HG03342 (cell line): ENCODE measurements at regions not wholly inside any gene's neighbourhood (a gene's known extent, or its start where the extent isn't known, plus 50 kb on each side); places are given as distances from the start of the nearest gene placed in this dataset.
"Not testable (repeated sequence)": the region's sequence is repeated elsewhere in the genome, so short reads cannot be mapped to it uniquely, and the experiment has no call there.

ENCODE experiments used
- ATAC-seq: cut with Tn5 transposase; IDR thresholded peaks from one replicate; pipeline ENCODE4 v1.9.1; 2021; ENCODE audit warnings: mild to moderate bottlenecking, moderate library complexity; ENCODE audit not compliant: unreplicated experiment

GRCh38 chr16:26705346-26705745 is 361.4 kb upstream of the C16orf82 start:
- no peak for ATAC-seq

GRCh38 chr16:26708428-26708827 is 358.3 kb upstream of the C16orf82 start:
- ATAC-seq, result no peak

DNA sequence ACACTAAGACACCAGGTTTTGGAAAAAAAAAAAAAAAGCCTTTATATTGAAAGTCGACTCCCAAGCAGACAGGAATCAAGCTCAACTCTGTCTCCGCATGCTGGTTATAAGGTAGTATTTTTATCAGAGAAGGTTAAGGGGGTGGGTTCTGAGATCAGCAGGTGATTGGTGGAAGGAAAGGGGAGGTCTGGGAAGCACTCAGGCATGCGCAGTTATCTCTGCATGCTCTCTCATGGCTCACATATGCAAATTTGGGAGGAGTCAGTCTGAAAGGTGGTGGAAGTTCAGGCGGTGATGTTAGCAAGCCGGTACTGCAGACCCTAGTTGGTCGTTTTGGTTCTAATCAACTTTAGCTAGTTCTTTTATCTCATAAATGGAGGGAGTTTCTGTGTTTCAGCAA is 357.6 kb upstream of the C16orf82 start:
- no peak for ATAC-seq

GRCh38 chr16:26709754-26710153 is 357.0 kb upstream of the C16orf82 start:
- no peak for ATAC-seq

DNA sequence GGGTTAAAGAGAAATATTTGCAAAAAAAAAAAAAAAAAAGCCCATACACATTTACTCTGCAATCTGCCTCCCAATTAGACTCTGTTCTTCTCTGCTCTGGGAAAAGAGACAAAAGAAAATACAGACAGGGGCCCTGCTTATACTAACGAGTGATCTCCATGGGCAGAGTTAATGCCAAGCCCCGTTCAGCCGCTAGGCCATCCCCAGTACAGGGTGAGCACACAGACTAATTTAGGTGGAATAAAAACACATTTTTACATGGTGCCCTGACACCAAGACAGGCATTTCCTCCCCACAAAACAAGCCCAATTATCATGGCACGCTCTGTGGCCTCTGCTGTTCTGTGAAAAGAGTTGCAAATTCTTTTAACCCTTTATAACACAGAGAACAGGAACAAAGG is 356.3 kb upstream of the C16orf82 start:
- ATAC-seq, result no peak

DNA sequence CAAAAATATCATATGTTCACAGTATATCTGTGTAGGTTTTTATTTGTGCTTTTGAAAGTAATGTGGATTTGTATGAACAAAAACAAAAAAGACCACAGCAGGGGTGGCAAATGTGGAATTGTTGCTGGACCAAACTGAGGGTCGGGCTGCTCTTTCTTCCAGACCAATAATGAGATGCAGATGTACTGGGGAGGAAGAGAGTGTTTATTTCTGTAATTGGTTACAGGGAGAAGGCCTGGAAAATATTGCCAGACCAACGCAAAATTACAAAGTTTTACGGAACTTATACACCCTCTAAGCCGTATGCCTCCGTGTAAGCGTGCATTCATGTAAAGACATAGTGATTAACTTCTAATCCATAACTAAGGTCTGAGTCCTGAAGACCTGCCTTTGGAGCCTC is 353.9 kb upstream of the C16orf82 start:
- no peak for ATAC-seq

DNA sequence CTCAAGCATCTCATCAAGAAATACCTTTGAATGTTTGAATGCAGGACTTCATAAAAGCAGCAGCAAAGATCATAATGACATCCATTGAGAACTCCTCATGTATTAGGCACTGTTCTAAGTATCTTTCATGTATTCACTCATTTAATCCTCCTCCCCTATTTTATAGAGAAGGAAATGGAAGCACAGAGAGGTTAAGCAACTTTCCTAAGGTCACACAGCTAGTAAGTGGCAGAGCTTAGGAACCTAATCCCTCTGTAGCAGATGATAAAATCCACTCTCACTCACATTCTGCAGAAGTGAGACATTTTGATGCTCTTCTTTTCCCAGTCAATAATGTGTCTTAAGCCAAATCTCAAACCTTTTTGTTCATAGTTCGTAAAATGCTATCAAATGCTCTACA is 350.8 kb upstream of the C16orf82 start:
- ATAC-seq, result no peak

DNA sequence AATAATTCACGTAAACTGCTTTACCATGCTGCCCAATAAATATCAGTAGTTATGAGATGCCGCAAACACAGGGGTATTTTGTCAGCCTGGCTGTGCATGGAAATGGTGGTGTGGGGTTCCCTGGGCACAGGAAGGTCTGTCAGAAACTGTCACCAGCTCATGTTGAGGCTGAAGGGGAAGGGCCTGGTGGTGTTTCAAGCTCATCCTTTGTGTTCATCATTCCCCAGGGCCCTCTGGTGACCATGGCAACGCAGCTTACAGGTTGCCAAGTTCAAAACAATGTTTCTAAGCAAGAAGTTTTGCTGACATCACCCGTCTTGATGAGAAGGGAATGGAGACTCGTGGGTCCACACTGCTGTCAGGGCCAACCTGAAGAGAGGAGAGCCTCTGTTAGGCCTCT is 348.9 kb upstream of the C16orf82 start:
- no peak for ATAC-seq

GRCh38 chr16:26721290-26721689 is 345.4 kb upstream of the C16orf82 start:
- no peak for ATAC-seq

DNA sequence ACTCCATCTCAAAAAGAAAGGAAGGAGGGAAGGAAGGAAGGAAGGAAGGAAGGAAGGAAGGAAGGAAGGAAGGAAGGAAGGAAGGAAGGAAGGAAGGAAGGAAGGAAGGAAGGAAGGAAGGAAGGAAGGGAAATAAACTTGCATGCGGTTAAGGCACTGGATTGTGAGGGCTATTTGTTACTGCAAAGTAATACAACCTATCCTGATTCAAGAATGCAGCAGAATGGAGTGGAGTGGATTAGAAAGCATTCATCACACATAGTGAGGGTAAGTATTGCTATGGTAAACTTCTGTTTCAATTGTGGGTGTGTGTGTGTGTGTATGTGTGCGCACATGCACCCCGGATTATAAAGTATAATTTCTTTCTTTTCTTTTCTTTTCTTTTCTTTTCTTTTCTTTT is 344.8 kb upstream of the C16orf82 start:
- not testable (repeated sequence) for ATAC-seq

DNA sequence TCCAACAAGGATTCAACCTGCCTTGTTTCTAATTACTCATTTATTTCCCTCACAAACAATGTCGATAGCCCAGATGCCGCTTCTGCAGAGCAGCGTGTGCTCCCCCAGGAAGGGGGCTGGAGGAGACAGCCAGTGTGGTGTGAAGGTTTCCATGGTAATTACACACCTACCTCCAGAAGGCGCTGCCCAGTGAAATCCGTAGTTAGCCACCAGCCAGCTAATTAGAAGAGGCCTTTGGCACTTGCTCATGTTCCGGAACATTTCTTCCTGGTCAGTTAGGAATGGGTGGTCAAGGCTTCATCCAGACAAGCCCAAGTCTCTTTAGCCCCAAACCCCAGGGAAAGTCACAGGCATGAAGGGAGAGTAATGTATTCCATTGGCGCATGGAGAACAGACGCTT is 342.5 kb upstream of the C16orf82 start:
- no peak for ATAC-seq

DNA sequence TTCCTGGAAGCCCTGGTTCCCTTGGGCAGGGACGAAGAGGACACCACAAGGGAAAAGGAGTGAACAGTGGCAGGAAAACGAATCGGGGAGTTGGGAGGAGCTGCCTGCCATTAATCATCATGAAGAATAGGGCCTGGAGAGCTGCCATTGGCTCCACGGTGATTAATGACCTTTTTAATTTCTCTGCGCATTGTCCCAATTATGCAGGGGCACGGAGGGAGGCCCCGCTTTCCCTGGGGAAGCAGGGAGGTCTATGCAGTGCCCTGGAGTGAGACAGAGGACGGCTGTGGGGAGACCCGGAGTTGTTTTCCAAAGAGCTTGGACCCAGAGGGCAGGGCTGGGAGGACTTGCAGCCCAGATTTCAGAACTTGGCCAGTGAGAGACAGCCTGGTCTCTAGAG is 338.9 kb upstream of the C16orf82 start:
- ATAC-seq, result no peak

DNA sequence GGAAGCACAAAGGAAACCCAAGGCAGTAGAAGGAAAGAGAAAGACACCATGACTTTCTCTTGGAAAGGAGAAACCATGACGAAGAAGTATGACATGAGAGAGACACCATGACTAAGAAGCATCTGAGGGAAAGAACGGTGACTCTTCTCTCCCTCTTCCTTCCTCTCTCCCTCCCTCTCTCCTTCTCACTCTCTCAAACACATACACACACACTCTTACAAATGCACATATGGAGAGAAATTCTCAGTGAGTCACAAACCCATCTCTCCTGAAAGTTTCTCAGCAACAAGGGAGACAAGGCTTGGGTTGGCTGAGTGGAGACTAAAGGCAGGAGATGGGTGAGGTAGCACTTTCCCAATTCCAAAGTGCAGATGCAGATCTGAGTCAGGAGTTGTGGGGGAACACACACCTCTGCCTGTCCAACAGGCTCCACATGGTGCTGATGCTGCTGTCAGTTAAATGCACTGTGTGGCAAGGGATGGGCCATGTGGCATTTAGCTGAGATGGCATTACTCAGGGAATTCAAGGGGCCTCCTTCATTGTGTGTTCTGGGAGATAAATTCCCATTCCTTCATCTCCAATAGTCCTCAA is 336.7 kb upstream of the C16orf82 start:
- ATAC-seq, result no peak

DNA sequence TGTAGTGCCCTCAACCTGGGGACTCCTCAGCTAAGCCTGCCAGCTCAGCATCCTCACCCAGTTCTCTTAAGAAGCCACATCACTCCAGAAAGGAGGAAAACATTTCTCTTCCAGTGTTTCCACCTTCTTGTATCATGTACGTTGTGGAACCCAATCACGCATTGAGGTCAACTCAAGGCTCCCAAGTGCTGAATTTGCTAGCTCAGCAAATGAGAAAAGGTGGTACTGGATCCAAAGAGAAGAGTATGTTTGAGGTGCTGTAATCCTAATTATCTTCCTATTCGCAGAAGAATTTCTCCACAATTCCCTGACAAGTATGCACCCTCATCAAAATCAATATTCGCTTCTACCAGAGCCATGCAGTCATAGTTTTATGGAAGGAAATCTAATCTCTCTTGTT is 335.0 kb upstream of the C16orf82 start:
- ATAC-seq, result no peak

- ATAC-seq, result no peak
Observed at GRCh38 chr16:26733710-26734109, 333.0 kb upstream of the C16orf82 start.

DNA sequence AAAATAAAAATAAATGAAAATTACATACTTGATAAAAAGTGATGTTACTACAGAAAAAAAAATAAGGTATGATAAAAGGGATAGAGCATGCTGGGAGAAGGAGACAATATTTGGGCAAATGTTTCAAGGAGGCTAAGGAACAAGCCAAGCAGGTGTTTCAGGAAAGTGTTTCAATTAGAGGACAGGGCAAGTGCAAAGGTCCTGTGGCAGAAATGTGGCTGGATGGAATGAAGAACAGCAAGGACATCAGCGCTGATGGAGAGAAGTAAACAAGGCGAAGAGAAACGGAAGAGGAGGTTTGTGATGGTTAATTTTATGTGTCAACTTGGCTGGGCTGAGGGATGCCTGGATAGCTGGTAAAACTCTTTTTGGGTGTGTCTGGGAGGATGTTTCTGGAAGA is 331.2 kb upstream of the C16orf82 start:
- ATAC-seq, result no peak

DNA sequence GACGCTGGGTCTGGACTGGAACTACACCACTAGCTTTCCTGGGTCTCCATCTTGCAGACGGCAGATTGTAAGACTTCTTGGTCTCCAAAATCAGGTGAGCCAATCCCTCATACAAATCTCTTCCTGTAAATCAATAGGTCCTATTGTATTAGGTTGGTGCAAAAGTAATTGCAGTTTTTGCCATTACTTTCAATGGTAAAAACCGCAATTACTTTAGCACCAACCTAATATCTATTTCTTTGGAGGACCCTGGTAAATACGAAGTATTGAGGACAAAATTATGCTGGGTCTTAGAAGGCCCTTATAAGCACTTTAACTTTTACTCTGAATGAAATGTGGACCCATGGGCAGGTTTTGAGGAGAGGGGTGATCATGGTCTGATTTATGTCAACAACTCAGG is 330.6 kb upstream of the C16orf82 start:
- no peak for ATAC-seq

GRCh38 chr16:26740771-26741170 is 326.0 kb upstream of the C16orf82 start:
- no peak for ATAC-seq

GRCh38 chr16:26742040-26742439 is 324.7 kb upstream of the C16orf82 start:
- ATAC-seq, result no peak

GRCh38 chr16:26744430-26744829 is 322.3 kb upstream of the C16orf82 start:
- no peak for ATAC-seq

GRCh38 chr16:26747760-26748159 is 319.0 kb upstream of the C16orf82 start:
- no peak for ATAC-seq

- ATAC-seq, result no peak
Observed at GRCh38 chr16:26749072-26749471, 317.7 kb upstream of the C16orf82 start.

GRCh38 chr16:26752166-26752565 is 314.6 kb upstream of the C16orf82 start:
- ATAC-seq, result no peak

GRCh38 chr16:26756633-26757032 is 310.1 kb upstream of the C16orf82 start:
- no peak for ATAC-seq
